Right lobe of liver (tissue), 4 donors: ENCODE measurements at regions not wholly inside any gene's neighbourhood (a gene's known extent, or its start where the extent isn't known, plus 50 kb on each side); places are given as distances from the start of the nearest gene placed in this dataset.

ENCODE experiments used
- CTCF ChIP-seq, 4 donors: fragments of 200-600 bp in 3 of 4; fragments of 450-650 bp in 1 of 4; IDR thresholded peaks; one replicate each; pipeline versions ENCODE4 v1.5.1 to v1.8.0; 2016 to 2022; ENCODE audit warnings: antibody characterized with exemption in 4 of 4, mild to moderate bottlenecking in 2 of 4
- POLR2A ChIP-seq: fragments of 450-650 bp; IDR thresholded peaks from one replicate; pipeline ENCODE4 v1.6.1; 2017; ENCODE audit warnings: antibody characterized with exemption, mild to moderate bottlenecking
- donor health status: DM: no; HTN: no; CAD: no.
- donor health status: DM: no; HTN: no; CAD: no.
- donor health status: DM: no; HTN: yes; CAD: no.

DNA sequence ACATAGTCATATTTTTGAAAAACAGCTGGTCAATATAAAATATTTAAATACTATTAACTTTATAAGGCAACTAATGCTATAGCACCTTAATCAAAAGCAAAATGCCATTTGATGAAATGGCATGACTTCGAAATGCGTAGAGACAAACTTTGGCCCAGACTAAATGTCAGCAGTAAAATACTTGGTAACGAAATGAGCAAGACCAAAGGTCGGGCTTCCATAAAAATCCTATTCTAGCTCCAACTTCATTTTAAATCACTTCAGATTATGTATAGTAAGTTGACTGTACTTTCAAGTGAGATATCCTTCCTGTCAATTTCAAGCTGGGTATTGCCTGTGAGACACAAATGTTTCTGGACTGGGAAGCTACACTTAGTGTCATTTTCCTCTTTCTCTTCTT lies 805.4 kb upstream of the ZNF608 start:
- TF ChIP-seq CTCF (IDR thresholded peaks at IDR 0.05) (no peak), POLR2A (no peak)
